ENCODE measurements at regions not wholly inside any gene's neighbourhood (a gene's known extent, or its start where the extent isn't known, plus 50 kb on each side); places are given as distances from the start of the nearest gene placed in this dataset.

DNA sequence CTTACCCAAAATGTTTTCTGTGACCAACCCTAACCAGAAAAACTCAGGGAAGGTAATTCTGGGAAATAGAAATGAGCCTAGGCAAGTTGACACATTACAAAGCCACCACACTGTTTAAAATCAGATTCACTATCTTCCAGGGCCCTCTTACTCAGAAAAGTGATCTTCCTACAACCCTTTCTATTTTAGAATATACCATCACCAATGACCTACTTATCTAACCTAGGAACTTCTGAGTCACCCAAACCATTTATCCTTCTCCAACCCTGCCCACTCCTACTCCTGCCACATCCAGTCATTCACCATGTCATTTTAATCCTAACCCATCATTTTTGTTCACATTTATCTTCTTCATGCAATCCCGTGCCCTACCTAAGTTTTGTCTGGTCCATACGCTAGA is 89.9 kb downstream of the FTHL17 start:
- TF ChIP-seq, protein P1, sequence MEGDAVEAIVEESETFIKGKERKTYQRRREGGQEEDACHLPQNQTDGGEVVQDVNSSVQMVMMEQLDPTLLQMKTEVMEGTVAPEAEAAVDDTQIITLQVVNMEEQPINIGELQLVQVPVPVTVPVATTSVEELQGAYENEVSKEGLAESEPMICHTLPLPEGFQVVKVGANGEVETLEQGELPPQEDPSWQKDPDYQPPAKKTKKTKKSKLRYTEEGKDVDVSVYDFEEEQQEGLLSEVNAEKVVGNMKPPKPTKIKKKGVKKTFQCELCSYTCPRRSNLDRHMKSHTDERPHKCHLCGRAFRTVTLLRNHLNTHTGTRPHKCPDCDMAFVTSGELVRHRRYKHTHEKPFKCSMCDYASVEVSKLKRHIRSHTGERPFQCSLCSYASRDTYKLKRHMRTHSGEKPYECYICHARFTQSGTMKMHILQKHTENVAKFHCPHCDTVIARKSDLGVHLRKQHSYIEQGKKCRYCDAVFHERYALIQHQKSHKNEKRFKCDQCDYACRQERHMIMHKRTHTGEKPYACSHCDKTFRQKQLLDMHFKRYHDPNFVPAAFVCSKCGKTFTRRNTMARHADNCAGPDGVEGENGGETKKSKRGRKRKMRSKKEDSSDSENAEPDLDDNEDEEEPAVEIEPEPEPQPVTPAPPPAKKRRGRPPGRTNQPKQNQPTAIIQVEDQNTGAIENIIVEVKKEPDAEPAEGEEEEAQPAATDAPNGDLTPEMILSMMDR (IDR thresholded peaks at IDR 0.05; ENCODE audit: borderline replicate concordance, extremely low read depth, low read length, poor library complexity, severe bottlenecking) = no peak
- TF ChIP-seq EZH2 (IDR thresholded peaks at IDR 0.05; ENCODE audit: borderline replicate concordance, low read depth, low read length, severe bottlenecking) = no peak

All from DND-41 (cell line).